GM18505 (cell line): ENCODE measurements at regions not wholly inside any gene's neighbourhood (a gene's known extent, or its start where the extent isn't known, plus 50 kb on each side); places are given as distances from the start of the nearest gene placed in this dataset.
"Not testable (repeated sequence)": the region's sequence is repeated elsewhere in the genome, so short reads cannot be mapped to it uniquely, and the experiment has no call there.

Experiments
- ATAC-seq: cut with Tn5 transposase; IDR thresholded peaks from one replicate; pipeline ENCODE4 v1.9.1; 2021; ENCODE audit not compliant: unreplicated experiment
- POLR2A ChIP-seq: IDR thresholded peaks from 4 replicates; pipeline ENCODE4 v1.6.1; 2011; ENCODE audit warnings: borderline replicate concordance; ENCODE audit not compliant: insufficient read depth, insufficient read length; ENCODE audit errors: extremely low read depth

DNA sequence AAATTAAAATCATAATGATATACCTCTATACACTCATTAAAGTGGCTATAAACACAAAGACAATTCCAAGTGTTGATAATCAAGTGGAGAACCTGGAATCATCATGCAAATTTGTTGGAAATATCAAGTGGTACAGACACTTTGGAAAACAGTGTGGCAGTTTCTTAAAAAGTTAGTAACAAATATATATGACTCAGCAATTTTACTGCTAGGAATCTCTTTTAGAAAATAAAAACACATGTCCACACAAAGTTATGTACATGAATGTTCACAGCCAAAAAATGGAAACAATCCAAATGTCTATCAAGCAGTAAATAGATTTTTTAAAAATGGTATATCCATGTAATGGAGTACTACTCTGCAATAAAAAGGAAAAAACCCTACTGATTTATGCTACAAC, 375.6 kb downstream of the HLX start:
- no peak for ATAC-seq
- TF ChIP-seq POLR2A: no peak

DNA sequence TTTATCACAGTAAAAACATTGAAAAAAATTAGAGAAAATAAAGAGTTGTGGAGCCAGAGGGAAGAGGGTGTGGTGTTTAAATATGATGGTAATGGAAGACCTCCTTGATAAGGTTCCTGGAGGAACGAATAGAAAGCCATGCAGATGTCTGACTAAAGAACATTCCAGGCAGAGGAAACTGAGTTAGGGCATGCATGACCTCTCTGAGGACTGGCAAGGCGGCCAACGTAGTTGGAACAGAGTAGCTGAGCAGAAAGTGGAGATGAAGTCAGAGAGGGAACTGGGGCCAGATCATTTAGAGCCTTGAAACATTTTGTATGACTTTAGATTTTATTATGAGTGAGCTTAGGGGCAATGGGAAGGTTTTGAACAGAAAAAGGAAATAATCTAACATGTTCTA, 377.5 kb downstream of the HLX start:
- ATAC-seq: no peak
- no peak for TF ChIP-seq POLR2A

DNA sequence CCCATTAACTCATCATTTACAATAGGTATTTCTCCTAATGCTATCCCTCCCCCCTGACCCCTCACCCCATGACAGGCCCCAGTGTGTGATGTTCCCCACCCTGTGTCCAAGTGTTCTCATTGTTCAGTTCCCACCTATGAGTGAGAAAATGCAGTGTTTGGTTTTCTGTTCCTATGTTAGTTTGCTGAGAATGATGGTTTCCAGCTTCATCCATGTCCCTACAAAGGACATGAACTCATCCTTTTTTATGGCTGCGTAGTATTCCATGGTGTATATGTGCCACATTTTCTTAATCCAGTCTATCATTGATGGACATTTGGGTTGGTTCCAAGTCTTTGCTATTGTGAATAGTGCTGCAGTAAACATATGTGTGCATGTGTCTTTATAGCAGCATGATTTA, 378.3 kb downstream of the HLX start:
- ATAC-seq: not testable (repeated sequence)

DNA sequence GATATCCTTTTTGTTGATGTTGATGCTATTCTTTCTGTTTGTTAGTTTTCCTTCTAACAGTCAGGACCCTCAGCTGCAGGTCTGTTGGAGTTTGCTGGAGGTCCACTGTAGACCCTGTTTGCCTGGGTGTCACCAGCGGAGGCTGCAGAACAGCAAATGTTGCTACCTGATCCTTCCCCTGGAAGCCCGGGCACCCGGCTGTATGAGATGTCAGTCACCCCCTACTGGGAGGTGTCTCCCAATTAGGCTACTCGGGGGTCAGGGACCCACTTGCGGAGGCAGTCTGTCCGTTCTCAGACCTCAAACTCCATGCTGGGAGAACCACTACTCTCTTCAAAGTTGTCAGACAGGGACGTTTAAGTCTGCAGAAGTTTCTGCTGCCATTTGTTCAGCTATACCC, 383.4 kb downstream of the HLX start:
- ATAC-seq: not testable (repeated sequence)

DNA sequence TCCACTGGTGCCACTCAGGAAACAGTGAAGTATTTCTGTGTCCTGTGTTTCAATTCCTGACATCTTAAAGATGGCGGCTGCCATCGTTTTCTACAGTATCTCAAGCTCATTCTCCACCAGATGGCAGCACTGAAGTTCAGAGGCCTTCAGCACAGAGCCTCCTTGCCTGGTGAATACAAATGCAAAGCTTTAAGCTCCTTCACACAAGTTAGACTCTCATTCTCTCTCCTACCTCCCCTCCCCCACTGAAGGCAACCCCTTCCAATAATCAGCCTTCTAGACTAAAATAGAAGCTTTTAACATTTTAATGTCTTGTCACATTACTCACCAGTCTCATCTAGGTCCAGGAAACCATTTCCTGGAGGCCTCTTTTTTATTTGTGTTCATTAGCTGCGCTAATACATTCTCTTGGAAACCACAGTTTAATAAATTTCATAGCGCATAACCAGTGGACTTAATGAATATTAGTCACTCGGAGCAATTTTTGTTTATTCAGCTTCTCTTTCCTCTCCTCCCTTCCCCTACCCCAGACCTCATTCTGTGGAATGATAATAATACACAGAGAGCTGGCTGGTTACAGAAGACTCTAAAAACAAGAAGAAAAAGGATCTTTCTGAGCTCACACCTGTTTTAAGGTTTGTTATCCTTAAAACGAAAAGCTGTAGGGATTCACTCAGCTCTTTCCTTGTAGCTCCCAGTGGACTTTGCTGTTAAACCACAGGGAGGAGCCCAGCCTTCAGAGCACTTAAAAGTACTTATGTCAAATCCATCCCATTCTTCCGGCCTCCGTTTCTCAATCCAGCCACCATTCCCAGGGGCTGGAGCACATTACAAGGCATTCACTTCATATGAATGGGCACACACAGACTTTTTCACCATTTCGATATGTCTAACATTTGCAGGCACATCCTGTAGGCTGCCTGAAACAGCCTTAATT, 384.9 kb downstream of the HLX start:
- ATAC-seq: peak; percentile 81
- no peak for TF ChIP-seq POLR2A

DNA sequence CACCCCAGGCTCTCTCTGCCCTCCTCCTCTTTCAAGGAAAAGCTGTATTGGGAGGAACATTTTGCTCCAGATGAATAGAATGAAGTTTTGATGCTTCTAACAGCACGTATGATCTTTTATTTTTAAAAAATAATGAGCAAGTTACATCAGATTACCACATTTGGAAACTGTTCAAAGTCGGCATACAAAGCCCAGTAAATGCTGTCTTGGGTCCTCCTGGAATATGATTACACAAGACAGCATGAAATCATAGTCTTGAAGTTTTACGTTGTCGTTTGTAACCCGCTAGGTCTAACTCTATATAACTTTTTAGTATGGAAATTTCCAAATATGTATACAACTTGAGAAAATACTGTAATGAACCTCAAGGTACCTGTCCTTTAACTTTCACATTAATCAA, 385.6 kb downstream of the HLX start:
- no peak for ATAC-seq
- TF ChIP-seq POLR2A: no peak

DNA sequence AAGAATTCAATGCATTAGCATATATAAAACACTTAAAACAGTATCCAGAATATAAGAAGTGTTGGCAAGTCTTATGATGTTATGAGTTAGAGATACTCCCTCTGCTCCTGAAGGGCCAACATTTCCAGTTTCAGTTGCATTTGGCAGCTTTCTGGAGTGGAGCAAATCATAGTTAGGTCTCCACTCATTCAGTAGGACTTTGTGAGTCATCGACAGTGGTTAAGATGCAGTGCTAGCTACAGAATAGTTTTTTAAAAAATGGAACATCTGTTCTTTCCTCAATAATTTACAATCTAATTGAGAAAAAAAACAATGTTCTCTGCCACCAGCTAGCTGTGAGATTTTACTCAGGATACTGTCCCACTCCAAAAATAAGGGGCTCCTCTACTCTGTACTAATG, 389.1 kb downstream of the HLX start:
- ATAC-seq: no peak
- TF ChIP-seq POLR2A: no peak

DNA sequence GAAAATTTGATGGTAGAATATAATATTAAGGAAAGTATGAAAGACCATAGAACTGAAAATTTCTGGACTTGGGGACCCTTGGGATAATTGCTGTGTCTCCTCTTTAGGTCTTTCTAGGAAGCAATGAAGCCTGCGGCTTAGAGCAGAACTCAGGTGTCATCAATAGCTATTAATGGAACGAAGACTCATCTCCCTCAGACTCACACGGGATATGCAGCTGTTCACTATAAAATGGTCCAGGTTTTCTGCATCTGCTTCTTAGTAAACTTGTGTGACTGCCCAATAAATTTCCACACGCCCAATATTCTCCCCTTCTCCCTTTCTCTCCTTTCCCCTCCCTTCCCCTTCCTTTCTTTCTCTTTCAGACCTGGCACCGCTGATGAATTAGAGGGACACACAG, 392.5 kb downstream of the HLX start:
- TF ChIP-seq POLR2A: no peak
- ATAC-seq: no peak

DNA sequence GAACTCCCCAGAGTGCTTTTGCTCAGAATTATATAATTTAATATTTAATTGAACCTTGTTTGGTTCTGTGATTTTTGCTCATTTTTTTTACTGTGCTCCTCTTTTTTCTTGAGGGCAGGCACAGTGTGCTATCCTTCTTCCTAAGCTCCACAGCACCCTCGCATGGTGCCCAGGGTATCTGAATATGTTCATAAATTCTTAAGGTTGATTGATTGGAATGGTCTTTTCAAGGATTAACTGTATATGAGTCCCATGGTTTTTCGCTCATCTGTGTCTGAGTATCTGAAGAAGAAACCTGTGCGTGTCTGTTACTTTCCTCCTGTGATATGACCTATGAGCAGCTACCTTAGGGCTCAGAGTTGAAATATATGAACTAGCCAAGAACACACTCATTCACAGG, 393.7 kb downstream of the HLX start:
- no peak for ATAC-seq

DNA sequence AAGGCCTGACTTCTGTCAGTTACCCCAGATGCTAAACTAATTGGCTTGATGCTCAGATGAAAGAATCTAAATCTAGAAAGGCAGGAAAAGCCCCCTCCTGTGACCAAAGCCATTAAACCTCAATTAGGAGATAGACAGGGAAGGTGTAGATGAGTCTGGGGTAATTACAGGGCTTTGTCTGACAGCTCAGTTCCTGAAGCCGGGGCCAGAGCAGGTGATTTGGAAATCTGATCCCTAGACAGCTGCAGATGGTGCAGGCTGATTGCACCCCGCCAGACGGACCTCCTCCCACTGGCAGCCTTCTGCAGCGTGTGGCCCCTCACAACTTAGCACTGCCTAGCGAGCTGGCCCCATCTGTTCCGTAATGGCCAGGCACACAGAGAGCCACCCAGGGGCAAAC, 395.1 kb downstream of the HLX start:
- ATAC-seq: no peak

More for the DNA sequence above, 393.7 kb downstream of the HLX start:
- no peak for TF ChIP-seq POLR2A

DNA sequence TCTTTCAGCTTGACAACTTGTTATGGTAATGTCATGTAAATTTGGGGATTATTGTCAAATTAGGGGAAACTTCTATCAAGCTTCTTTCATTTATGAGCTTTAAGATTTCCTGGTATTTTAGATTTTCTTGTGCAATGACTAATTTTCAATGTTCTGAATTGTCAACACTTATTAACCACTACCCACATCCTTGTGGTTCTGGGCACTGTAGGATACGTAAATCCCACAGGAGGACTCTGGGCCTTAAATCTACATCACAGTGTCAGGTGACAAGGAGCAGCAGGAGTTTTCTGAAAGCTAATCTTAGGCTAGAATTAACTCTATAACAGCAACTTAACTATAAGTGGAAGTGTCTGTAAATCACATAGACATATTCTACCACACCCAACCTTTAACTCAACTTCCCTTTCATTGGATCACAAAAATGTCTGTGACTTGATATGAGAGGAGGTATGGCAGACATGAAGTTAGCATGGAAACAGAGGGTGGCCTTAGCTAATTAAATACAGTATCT, 397.7 kb downstream of the HLX start:
- ATAC-seq: no peak
- no peak for TF ChIP-seq POLR2A

More for the DNA sequence above, 395.1 kb downstream of the HLX start:
- no peak for TF ChIP-seq POLR2A

DNA sequence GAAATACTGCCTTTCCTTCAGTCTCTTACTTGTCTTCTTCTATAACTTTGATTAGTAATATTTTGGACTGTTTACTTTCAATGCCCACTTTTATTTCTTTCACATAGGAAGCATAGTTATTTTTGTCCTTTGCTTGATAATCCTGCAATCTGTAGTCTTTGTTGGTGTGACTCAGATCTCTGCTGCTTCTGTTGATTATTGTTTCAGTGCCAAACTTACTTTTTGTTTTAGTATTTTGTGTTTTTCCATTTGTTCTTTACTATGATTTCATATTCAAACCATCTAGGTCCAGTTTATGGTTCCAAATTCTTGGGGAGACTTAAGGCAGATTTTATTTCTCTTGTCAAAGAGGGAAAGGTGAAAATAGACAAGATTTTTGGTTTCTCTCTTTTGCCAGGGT, 399.9 kb downstream of the HLX start:
- no peak for ATAC-seq
- TF ChIP-seq POLR2A: no peak

DNA sequence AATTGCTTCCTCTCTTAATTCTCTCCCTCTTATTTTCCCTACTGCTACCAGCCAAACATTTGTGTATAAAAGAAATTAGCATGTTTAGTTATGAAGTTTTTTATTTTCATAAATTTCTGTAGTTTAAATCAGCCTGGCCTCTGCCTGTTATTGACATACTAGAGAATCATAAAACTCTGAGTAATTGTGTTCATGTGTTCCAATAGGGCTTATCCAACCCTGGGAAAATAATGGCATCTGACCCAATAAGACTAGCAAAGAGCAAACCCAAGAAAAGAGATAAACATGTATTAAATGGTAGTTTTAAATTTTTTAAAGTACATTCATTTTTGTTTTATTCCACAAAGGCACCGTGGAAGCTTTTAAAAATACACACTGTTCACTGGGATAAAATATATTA, 404.3 kb downstream of the HLX start:
- TF ChIP-seq POLR2A: no peak

DNA sequence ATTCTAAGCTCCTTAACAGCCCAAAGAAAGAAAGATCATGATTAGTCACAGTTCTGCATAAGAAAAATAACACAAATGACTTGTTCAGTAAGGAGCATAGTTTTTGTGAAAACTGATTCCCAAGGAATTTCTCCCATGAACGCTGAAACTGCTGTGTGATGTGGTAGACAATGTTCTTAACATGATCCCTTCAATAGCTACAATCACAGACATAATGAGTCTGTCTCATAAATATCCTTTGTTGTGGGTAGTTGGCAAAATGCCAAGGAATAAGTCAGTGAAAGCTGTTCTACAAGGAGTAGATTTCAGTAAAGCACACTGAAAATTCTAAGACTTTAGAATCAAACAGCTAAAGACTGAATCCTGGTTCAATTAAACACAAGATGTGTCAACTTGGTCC, 404.8 kb downstream of the HLX start:
- ATAC-seq: no peak
- TF ChIP-seq POLR2A: no peak

More for the DNA sequence above, 404.3 kb downstream of the HLX start:
- ATAC-seq: no peak

DNA sequence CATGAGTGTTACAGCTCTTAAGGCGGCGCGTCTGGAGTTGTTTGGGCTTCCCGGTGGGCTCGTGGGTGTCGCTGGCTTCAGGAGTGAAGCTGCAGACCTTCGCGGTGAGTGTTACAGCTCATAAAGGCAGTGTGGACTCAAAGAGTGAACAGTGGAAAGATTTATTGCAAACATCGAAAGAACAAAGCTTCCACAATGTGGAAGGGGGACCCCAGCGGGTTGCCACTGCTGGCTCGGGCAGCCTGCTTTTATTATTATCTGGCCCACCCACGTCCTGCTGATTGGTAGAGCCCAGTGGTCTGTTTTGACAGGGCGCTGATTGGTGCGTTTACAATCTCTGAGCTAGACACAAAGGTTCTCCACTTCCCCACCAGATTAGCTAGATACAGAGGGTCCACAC, 405.7 kb downstream of the HLX start:
- not testable (repeated sequence) for ATAC-seq

DNA sequence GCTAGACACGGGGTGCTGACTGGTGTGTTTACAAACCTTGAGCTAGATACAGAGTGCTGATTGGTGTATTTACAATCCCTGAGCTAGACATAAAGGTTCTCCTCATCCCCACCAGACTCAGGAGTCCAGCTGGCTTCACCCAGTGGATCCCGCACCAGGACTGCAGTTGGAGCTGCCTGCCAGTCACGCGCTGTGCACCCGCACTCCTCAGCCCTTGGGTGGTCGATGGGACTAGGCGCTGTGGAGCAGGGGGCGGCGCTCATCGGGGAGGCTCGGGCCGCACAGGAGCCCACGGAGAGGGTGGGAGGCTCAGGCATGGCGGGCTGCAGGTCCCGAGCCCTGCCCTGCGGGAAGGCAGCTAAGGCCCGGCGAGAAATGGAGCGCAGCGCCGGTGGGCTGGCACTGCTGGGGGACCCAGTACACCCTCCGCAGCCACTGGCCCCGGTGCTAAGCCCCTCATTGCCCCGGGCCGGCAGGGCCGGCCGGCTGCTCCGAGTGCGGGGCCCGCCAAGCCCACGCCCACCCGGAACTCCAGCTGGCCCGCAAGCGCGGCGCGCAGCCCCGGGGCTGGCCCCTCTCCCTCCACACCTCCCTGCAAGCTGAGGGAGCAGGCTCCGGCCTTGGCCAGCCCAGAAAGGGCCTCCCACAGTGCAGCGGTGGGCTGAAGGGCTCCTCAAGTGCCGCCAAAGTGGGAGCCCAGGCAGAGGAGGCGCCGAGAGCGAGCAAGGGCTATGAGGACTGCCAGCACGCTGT, 406.4 kb downstream of the HLX start:
- not testable (repeated sequence) for ATAC-seq
